NCI-H2227 treated with DMSO at 0.1 percent for 48 hours (cell line): ENCODE measurements at regions not wholly inside any gene's neighbourhood (a gene's known extent, or its start where the extent isn't known, plus 50 kb on each side); places are given as distances from the start of the nearest gene placed in this dataset.
"Not testable (repeated sequence)": the region's sequence is repeated elsewhere in the genome, so short reads cannot be mapped to it uniquely, and the experiment has no call there.

Experiments
- DNase-seq: peaks from one replicate; lab custom pipeline; 2025; lab: John Stamatoyannopoulos, UW

DNA sequence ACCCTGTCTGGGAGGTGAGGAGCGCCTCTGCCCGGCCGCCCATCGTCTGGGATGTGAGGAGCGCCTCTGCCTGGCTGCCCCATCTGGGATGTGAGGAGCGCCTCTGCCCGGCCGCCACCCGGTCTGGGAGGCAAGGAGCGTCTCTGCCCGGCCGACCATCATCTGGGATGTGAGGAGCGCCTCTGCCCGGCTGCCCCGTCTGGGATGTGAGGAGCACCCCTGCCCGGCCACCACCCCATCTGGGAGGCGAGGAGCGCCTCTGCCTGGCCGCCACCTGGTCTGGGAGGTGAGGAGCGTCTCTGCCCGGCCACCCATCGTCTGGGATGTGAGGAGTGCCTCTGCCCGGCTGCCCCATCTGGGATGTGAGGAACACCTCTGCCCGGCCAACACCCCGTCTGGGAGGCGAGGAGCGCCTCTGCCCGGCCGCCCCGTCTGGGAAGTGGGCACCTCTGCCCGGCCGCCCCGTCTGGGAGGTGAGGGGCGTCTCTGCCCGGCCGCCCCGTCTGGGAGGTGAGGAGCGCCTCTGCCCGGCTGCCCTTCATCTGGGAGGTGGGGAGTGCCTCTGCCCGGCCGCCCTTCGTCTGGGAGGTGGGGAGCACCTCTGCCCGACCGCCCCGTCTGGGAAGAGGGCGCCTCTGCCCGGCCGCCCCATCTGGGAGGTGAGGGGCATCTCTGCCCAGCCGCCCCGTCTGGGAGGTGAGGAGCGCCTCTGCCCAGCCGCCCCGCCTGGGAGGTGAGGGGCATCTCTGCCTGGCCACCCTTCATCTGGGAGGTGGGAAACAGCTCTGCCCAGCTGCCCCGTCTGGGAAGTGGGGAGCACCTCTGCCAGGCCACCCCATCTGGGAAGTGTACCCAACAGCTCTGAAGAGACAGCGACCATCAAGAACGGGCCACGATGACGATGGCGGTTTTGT is 399.7 kb downstream of the CAAP1 start:
- DNase-seq, result not testable (repeated sequence)

GRCh38 chr9:26491922-26492607 is 400.5 kb downstream of the CAAP1 start:
- not testable (repeated sequence) for DNase-seq

- no peak for DNase-seq
Observed at GRCh38 chr9:26483991-26484390, 408.6 kb downstream of the CAAP1 start.

DNA sequence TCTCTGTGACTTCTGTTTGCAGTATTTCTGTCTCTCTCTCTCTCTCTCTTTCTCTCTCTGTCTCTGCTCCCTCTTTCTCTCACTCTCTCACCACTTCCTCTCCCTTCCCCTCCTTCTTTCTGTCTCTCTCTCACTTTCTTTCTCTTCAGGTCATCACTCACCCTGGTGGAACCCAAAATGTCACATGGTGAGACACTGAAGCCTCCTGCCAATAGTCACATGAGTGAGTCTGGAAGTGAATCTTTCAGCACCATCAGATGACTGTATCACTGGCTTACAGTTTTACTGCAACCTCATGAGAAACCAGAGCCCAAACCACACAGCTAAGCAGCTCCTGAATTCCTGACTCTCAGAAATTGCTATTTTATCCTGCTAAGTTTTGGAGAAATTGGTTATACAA is 414.6 kb downstream of the CAAP1 start:
- no peak for DNase-seq

DNA sequence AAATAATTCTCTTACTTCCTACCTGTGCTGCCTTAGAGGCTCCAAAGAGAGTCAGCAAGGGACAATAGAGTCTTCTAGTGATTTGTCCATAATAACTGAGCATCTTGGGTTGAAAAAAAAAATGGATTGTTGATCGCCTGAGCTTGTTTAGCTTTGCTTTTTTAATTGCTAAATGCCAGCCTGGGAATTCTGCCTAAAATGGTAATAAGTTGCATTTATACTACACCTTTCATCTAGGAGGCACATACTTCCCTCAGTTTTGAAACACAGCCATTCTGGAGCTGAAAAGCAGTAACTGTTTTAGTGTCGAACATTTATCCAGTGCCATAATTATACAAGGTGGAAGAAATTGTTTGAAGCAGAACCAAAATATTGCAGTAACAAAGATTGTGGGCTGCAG is 421.3 kb downstream of the CAAP1 start:
- DNase-seq, result no peak

DNA sequence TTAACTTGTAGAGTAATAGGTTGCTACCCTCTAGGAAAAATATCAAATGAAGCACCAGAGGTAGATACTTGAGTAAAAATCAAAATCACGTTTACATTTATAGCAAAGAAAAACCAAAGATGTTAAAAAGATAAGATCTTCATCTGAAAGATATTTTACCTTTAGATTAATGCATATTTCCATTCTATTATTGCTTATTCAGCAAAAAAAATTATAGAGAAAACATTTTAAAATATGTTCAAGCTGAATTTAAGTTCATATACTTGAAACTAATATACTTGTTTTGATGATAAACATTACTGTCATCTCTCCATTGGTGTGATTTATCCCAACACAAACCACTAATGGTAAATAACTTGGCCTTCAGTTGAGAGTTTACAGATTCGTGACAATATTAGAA is 422.3 kb downstream of the CAAP1 start:
- DNase-seq, result no peak

- DNase-seq, result no peak
Observed at GRCh38 chr9:26463837-26464236, 428.8 kb downstream of the CAAP1 start.

DNA sequence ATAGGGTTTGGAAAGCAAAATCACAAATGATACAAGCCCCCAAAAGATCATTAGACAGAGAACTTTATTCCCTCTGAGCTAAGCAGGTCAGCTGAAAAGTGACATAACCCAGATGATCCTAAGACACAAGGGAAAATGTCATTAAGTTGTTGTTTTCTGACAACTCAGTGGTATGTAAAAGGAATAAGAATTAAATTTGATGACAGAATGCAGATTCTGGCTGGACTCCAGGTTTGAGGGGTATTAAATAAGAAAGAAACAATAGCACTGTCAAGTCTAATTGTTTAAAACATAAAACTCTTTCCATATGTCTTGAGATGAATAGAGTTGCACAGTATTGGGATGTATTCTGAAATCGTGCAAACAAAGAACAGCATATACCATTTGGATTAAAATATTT is 429.9 kb downstream of the CAAP1 start:
- DNase-seq, result no peak

GRCh38 chr9:26462213-26462612 is 430.4 kb downstream of the CAAP1 start:
- DNase-seq, result no peak

DNA sequence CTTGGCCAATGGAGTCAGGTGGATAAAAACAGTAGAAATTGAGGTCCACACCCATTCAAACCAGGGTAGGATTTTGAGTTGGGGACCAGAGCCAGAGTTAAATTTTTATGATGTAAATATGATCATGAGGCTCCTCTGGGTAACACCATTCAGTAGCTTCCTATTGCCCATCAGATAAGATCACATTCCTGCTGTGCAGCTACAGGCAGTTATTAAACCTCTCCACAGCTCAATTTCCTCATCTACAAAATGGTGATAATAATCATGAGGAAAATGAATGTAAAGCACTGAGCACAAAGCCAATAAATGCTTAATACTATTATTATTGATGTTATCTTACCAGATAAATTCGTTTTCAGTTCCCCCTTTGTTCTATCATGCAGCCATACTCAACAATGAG is 432.0 kb downstream of the CAAP1 start:
- DNase-seq, result no peak

GRCh38 chr9:26459959-26460358 is 432.6 kb downstream of the CAAP1 start:
- no peak for DNase-seq

GRCh38 chr9:26458054-26458453 is 434.5 kb downstream of the CAAP1 start:
- DNase-seq, result no peak

- DNase-seq, result no peak
Observed at GRCh38 chr9:26457151-26457550, 435.5 kb downstream of the CAAP1 start.

DNA sequence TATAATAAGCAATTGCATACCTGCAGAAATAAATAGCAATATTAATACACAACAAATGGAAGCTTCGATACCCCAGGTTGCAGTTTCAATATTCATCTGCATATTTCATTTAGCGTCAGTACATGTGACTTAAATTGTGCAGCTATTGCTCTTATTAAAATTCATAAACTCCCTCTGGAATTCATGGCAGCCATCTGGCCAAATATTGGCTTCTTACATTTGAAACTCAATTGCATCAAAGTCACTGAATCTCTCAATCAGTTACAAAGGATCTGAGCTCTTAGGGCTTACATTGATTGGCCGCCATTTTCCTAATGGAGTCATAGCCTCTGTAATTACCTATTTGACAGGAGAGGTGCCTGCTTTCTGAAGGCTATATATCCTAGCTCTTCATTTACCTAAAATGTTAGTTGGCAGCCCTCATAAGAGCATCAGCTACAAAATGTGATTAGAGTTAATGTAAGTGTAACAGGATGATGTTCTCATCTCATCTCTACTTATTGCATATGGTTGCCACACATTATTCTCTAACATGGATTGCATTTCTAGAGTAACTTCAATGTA is 453.5 kb downstream of the CAAP1 start:
- DNase-seq, result no peak

- DNase-seq, result no peak
Observed at GRCh38 chr9:26437056-26437711, 455.4 kb downstream of the CAAP1 start.

DNA sequence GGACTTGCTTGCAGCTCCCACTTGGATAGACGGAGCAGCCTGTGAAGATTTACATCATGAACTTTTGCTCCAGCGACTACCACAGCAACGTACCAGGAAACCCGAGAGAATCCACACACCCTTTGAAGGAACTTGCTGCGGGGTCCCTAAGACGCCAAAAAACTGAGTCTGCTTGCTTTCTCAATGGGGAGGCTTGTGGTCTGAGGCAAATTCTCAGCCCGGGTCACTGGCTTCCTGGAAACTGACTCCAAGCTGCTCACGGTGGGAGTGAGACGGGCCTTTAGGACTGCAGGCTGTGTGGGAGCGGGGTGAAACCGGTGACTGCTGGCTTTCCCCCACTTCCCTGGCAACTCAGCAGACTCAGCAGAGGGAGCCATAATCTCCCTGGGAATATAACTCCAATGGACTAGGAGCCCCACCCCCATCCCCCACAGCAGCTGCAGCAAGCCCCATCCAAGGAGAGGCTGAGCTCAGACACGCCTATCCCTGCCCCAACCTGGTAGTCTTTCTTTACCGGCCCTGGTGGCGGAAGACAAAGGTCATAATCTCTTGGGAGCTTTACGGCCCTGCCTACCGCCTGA is 466.0 kb downstream of the CAAP1 start:
- no peak for DNase-seq

- DNase-seq, result no peak
Observed at GRCh38 chr9:26418480-26418879, 474.1 kb downstream of the CAAP1 start.

GRCh38 chr9:26415528-26415927 is 477.1 kb downstream of the CAAP1 start:
- no peak for DNase-seq

GRCh38 chr9:26413611-26414010 is 479.0 kb downstream of the CAAP1 start:
- no peak for DNase-seq

DNA sequence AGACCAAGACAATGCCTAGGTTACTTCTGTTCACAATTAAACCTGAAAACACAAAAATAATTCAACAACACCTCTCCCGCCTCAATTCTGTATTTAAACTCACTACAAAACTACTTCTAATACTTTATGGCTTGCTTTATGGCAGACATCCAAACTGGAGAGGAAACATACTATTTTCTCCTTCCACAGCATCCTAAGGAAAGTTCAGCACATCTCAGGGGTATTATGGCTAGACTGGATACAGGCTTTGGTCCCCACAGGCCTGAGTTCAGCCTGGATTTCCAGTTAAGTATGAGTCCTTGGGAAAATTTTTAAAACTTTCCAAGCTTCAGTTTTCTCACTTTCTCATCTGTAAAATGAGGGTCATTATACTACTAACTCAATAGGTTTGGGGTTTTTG is 480.2 kb downstream of the CAAP1 start:
- DNase-seq, result no peak

DNA sequence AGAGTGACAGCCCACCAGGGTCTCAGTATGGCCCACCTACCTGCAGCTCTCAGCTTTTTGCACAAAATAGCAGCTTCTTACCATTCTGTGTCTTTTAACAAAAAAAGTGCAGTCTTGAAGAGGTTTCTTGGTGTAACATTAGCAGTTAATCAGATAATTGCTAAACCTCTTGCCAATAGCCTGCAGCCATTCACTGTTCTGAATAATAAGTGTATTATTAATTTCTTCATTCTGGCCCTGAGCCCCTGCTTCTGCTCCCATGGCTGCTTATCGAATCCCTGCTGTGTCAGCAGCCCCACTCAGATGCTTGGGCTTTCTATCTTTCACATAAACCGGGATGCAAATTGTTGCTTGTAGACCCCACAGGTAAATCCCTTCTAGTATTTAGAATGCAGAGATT is 485.9 kb downstream of the CAAP1 start:
- DNase-seq, result no peak

GRCh38 chr9:26399556-26399955 is 493.0 kb downstream of the CAAP1 start:
- DNase-seq, result no peak
